GM21786 (cell line): ENCODE measurements at regions not wholly inside any gene's neighbourhood (a gene's known extent, or its start where the extent isn't known, plus 50 kb on each side); places are given as distances from the start of the nearest gene placed in this dataset.

ENCODE experiments used
- ATAC-seq: cut with Tn5 transposase; IDR thresholded peaks from one replicate; pipeline ENCODE4 v1.9.1; 2021; ENCODE audit not compliant: unreplicated experiment

DNA sequence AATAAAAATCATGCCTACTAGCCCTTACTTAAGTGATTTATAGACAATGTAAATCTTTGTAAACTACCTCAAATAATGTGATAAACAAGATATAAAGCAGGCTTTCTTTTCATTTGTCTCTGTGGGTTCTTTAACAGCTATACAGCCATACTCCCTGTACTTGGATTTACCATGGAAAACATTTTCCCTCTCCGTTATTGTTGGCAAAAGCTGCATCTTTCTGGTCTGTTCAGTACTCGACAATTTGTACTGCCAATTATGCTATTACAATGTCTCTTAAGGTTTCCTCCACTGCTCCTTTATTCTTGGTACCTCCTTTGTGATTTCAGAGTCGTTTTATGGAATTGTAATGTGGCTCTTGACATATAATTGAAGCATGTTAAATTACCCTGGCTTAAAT lies 426.3 kb upstream of the PKDCC start:
- ATAC-seq, result no peak

DNA sequence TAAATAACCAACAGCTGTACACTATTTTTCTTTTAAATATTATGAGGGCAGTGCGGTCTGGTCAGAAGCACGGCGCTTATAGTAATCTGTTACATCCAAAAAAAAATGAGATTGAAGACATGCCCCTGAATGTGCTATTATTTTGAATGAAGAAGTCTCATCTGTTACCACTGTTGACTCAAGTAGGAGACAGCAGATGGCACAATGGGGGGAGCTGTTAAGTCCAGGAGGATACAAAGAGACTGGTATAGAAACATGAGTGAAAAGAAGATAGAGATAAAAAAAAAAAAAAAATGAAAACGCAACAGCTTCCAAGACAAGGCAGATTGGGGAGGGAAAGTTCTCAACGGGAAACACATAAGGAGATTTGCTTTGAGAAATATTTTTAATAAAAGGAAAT lies 425.5 kb upstream of the PKDCC start:
- no peak for ATAC-seq

DNA sequence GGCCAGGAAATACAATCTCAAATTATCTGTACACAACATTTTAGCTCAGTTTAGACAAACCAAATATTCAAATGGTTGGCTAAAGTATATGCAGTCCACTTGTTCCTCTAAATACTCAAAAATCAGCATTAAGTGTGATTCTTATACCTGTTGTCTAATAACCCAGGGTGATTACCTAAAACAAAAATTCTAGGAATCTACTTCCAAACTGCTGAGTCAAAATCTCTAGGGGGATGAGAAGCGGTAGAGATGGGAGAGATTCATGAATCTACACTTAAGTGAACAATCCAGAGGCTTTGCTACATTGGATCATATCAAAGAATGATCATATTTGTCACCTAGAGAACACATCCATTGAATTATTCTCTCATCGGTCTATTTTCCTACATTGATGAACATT lies 420.9 kb upstream of the PKDCC start:
- no peak for ATAC-seq

DNA sequence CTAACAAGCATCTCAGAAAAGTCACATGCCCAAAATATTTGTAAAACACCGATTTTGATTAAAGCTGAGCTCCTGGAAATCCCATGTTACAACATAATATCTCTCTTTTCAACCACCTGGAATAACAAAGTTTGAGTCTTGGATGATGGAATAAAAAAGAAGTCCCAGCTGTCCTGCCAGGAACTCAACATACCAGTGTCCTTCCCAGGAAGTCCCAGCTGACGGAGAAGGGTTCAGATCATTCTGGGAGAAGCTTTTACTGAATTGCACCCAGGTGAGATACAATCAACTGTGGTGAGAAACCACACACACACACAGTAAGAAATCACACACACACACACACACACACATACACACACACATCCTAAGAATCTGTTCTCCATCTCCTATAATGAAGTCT lies 413.1 kb upstream of the PKDCC start:
- ATAC-seq, result no peak

DNA sequence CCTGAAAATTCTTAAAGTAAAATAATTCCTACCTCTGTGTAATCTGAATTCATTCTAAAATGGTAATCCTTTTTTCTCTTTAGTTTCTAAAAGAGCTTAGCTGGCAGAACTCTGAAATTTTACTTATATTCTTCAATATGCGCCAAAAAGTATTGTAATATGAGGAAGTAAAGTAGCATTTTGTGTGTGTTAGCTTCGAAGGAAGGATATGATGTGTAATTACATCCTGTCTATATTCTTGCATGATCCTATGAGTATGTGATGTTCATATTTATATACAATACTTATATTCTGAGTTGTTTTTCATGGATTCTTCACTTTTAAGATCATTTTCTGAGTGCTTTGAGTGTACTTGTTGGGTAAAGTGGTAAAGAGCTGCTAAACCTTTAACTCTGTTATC lies 402.9 kb upstream of the PKDCC start:
- ATAC-seq, result no peak

DNA sequence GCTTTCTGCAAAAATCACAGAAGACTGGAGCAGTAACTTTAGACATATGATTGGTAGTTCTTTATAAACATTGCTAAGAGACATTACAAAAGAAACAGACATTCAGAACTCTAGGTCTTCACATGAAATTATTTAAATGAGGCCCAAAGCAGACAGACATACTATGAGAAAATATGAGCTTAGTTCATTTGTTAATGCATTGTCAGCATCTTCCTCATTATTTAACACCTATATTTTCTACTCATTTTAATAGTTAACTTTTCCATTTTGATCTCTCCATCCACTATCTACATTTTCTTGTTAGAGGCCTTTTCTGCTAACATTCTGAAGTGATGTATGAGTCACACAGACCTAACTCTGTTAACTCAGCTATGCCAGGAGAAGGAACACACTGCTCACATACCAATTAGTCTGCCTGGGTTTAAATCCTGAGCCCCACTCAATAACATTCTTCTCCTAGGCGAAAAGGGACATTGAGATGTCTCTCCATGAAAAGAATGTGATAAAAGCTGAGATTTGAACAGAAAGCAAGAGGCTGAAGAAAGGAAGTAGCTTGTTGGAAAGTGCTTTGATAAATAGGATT lies 400.3 kb upstream of the PKDCC start:
- ATAC-seq, result no peak

DNA sequence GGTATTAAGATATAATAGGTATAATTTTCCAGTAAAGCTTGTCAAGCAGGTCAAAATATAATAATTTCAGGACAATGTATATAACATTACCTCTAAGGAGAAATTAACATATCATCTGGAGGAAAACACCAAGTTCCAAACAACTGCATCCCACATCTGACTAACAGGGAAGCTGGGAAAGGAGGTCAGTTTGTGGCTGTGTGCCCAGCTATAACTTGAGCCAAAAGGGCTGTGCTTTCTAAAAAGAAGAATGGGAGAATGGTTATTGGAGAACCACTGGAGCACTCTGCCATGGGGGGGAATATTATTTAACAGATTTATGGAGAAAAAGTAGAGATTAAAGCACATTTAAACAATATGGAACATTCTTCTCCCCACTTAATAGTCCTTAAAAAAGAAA lies 390.6 kb upstream of the PKDCC start:
- ATAC-seq, result no peak

DNA sequence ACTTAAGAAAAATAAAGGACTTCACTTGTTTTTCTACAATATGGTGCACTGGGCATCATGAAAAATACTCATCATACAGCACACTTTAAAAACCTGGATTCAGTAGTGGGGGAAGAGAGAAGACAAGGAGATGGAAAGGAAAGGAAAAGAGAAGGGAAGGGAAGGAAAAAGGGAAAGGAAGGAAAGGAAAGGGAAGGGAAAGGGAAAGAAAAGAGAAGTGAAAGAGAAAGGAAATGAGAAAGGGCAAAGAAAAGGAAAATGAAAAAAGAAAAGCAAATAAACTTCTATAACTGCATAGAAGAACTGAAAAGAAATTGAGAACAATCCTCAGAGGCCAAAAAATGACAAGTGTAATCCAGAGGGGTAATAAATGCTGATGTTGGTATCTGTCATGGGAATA lies 388.1 kb upstream of the PKDCC start:
- no peak for ATAC-seq

DNA sequence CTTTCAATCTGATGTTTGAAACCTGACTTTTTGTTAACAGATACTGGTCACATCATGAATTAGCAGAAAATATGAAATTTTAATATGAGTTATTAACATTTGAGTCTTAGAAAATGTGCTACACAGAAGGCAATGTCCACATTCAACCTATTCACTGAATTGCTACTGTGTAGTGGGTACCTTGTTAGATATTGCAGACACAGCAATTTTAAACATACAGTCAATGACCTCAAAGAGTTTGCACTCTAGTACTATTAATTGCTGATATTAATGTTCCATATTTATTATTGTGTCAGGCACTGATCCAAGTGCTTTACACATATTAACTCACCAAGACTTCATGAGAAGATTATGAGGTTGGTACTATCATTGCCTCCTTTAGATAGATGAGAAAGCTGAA lies 385.4 kb upstream of the PKDCC start:
- no peak for ATAC-seq

DNA sequence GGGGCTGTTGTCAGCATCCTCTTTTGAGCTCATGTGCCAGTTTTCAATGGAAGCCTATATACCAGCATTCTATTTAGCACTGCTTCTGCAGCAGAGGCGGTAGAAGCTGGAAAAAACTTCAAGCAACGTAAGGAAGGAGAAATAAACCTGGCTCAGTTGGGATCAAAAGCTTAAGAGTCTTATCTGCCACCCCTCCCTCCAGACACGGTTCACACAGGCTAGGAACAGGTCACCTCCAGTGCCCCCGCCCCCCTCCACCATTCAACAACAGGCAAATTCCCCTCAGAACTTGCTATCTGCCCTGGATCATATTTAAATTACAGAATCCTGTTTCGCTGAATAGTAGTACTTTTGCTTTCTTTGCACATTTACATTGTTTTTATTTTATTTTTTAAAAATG lies 384.8 kb upstream of the PKDCC start:
- ATAC-seq, result no peak

DNA sequence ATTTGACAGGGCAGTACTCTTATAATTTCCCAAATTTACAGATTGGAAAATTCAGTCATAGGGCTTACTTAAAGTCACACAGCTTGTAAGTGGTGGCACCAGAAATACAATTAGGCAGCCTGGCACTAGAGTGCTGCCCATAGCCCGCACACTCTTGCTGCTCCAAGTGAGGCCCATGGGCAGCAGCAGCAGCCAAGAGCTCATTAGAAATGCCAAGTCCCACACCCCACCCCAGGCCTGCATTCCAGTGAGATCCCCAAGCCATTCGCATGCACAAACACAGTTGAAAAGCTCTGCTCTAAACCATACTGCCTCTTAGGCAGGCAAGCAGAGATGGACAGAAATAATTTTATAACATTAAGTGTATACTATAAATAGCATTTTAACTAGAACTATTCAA lies 379.3 kb upstream of the PKDCC start:
- ATAC-seq, result no peak

DNA sequence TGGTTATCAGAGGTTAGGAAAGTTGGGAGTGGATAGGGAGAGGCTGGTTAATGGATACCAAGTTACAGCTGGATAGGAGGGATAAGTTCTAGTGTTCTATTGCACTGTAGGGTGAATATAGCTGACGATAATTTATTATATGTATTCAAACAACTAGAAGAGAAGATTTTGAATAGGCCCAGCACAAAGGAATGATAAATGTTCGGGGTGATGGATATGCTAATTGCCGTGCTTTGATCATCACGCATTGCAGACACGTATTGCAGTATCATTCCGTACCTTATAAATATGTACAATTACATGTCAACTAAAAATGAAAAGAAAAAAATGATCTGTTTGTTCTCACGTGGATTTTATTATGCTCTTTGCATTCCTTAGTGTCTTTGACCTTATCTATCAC lies 369.2 kb upstream of the PKDCC start:
- no peak for ATAC-seq

DNA sequence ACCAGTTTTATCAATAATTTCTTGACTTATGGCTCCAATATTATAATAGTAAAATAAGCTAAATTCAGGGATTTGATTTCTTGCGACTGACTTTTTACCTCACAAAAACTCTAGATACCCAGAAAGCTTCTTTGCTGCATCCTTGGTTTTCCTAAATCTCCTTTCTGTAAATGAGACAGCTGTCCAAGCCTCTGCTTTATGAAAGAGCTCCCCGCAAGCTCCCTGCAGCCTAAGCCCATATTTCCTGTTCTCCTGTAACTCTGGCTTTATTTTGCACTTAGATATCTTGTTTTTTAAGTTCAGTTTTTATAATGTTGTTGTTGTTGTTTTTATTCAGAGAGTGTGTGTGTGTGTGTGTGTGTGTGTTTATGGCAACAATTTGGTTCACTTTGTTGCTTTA lies 361.7 kb upstream of the PKDCC start:
- ATAC-seq, result no peak

DNA sequence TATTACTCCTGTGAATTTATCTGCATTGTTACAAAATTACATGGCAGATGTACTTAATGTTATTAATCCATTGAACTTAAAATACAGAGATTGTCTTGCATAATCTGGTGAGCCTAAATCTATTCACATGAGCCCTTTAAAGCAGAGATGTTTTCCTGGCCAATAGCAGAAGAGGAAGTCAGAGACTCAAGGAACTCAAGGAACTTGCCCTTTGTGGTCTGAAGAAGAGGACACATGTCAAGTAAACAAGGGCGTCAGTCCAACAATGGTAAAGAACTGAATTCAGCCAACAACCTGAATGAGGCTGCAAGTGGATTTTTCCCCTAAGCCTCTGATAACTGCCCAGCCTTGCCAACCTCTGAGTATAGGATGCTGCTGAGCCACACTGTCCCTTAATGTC lies 356.3 kb upstream of the PKDCC start:
- no peak for ATAC-seq

DNA sequence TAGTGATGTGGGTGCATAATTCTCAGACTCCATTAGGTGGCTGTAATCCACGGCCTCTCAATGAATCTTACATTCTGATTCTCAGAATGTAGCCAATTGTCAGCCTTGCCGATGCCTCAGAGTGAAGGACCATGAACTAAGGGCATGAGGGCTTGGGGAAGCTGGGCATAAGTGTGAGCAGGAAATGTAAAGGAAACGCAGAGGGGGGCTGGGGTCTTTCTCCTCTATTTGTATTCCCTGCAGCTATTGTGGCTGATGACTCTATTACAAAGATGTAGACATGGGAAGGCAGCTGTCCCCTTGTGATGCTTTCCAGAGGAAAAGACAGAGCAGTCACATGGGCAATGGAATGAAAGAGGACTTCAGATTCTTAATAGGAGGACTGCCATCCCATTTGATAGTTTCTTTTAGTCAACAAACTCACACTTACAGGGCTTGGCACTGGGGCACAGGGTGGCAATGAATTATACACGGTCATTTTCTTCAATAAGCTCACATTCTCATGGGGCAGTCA lies 353.2 kb upstream of the PKDCC start:
- no peak for ATAC-seq

DNA sequence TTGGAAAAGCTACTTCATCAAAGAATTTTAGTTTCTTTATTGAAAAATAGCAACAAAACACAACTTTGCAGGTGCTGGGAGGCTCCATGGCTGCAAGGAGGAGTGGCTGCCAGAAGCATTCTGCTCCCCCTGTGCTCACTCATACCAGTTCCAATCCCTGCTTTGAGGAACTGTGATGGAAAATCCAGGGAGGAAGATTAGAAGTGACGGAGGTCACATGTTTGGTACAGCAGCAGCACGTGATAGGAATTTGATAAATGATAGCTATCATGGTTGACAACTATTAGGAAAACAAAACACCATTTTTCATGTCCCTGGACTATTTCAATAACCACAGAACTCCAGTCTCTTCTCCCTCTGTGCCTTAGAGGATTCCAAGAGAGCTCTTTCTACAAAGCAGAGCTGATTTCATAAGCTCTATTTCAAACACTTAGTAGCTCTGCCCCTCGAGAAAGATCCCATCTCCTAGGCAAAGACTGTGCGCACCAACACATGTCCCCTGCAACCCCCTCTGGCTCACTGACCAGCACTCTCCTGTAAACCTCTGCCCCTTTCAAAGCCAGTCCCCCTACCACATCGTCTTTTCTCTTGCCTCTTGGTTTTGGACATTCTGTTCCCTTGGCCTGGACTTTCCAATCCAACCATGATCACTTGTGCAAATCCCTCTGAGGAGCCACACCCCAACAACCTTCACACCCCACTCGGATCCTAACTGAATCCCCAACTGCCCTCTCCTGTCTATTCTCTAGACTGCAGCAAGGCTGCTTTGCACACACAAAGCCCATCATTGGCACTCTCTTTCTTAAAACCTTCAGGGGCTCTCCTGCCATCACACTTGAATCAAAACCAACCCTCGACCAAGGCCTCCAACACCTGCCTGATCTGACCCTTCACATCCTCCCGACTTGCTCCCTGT lies 352.4 kb upstream of the PKDCC start:
- no peak for ATAC-seq

DNA sequence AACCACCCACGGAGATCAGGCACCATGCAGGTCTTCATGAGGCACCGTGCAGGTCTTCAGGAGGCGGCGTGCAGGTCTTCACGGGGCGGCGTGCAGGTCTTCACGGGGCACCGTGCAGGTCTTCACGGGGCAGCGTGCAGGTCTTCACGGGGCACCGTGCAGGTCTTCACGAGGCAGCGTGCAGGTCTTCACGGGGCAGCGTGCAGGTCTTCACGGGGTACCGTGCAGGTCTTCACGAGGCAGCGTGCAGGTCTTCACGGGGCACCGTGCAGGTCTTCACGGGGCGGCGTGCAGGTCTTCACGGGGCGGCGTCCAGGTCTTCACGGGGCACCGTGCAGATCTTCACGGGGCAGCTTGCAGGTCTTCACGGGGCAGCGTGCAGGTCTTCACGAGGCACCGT lies 350.4 kb upstream of the PKDCC start:
- ATAC-seq, result no peak

DNA sequence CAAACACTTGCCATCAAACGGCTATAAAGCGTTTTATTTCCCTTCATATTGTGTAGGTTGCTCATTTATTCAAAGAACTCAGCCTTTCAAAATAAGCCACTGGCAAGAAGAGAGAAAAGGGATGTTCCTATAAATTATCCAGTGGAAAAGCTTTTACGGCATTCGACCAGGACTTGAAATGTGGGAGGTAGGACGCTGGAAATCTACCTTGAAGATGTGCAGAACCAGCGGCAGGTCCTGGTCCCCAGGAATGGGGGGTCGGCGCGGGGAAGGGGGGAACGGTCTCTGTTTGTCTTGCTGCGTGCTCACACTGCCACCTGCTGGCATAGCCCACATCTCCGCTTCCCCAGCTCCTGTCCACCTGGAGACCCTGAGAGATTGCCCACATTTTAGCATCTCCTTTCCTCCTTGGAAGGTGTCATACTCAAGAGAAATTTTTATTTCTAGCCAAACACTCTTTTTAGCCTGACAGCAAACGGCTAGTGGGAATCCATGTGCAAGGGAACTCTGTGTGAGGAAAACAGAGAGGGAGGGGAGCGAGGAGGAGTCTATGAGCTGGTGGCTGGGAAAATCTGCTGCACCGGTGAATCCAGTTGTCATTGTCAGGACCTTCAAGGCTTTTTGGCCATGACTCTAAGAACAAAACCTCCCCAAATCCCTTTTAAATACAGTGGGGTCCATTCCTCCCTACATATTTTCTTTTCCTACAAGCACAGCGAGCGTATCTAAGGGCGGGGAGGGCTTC lies 349.0 kb upstream of the PKDCC start:
- no peak for ATAC-seq

DNA sequence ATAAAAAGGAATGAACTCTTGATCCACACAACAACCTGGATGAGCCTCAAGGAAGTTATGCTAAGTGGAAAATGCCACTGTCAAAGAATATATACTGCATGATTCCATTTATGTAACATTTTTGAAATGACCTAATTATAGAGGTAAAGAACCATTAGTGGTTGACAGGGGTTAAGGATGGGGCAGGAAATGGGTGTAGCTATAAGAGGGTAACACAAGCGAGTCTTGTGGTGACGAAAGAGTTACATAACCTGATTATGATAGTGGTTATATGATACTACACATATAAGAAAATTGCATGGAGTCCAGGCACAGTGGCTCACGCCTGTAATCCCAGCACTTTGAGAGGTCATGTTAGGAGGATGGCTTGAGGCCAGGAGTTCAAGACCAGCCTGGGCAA lies 346.6 kb upstream of the PKDCC start:
- no peak for ATAC-seq

DNA sequence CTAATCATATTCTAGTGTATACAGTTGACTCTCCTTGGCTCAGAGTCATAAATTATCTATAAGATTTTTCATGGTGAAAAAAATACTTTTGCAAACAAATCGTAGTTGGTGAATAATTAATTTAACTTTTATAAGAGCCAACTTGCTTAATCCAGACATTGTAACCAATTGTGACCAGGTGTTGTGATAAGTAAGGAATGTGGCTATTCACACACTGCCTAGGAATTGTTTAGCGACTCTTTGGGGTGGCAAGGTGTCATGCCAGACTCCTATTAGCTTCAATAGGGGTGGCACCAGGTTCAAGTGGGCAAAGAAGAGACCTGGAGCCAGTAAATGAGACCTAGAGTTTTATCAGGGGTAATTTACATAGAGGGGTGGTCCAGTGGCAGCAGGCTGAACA lies 344.7 kb upstream of the PKDCC start:
- no peak for ATAC-seq

DNA sequence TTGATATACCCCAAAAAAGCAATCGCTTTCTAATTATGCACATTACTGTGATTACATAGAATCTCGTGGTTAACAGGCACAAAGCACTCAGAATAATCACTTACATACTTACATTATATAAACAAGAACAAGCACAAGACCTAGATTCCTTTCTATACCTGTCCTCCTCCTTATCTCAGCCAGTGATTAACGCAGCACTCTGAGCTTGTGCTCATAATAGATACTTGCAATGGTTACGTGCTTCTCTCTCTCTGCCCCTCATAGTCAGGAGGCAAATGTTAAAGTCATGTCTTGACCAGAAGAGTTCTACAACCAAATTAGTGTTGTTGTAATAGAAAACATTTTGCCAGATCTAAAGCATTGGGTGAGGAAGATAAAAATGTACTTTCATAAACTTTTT lies 342.2 kb upstream of the PKDCC start:
- ATAC-seq, result no peak

DNA sequence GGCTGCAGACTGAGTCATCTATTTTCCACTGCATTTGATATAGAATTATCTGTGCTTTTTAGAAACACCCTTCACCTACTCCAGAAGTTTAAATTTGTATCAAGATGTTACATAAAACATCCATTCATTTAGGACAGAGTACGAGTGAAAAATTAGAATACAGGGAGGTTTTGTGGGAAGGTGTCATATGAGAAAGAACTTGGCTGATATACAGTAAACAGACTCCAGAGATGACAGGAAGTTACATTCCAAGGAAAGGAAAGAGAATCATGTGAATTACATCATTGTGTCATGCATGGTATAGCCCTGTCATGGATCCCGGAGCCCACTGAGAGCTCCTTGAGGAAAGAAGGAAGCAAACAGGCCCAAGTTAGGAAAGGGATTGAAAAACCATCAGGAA lies 341.5 kb upstream of the PKDCC start:
- ATAC-seq, result no peak
